ENCODE measurements at regions not wholly inside any gene's neighbourhood (a gene's known extent, or its start where the extent isn't known, plus 50 kb on each side); places are given as distances from the start of the nearest gene placed in this dataset.

- Mint-ChIP-seq H3K9me3 (peaks cover 2% of the 10 kb centered on the region; the same call in 1 of the 3 replicates), H3K36me3 (ENCODE audit: low read depth) (no peaks in the 10 kb centered on the region), H3K27me3 (ENCODE audit: insufficient read depth, low read depth, poor library complexity) (no peaks in the 10 kb centered on the region), H3K4me3 (no peak overlapping the region), H3K27ac (no peak overlapping the region), H3K4me1 (no peaks in the 10 kb centered on the region)
- Histone ChIP-seq H3K27ac (ENCODE audit: low read depth) (no peak overlapping the region), H3K4me2 (no peak overlapping the region), H3F3A (replicated peaks; ENCODE audit: low read depth) (no peaks in the 10 kb centered on the region), H4K20me1 (replicated peaks; ENCODE audit: insufficient read depth) (no peaks in the 10 kb centered on the region), H3K79me2 (replicated peaks; ENCODE audit: insufficient read depth) (no peaks in the 10 kb centered on the region), H3K4me1 (ENCODE audit: insufficient read depth) (no peaks in the 10 kb centered on the region), H2AFZ (no peak overlapping the region), H3K27me3 (ENCODE audit: insufficient read depth) (no peaks in the 10 kb centered on the region), H3K9me2 (ENCODE audit: insufficient read depth) (no peaks in the 10 kb centered on the region; the same call in none of the 2 replicates), H3K36me3 (ENCODE audit: insufficient read depth) (0 out of 2 replicates have a peak, but pooled peaks cover 4% of the 10 kb centered on the region), H3K4me3 (no peak overlapping the region)
- DNase-seq (ENCODE audit: low spot score) (no peak), ATAC-seq (no peak)
- TF ChIP-seq STAT1 (IDR thresholded peaks at IDR 0.05; ENCODE audit: unreplicated experiment) (no peak), ZNF114 (CRISPR knock-in tag; IDR thresholded peaks at IDR 0.05) (no peak), ZNF462 (CRISPR knock-in tag; IDR thresholded peaks at IDR 0.05) (no peak), JUNB (IDR thresholded peaks at IDR 0.05; ENCODE audit: unreplicated experiment) (no peak), ETS1 (IDR thresholded peaks at IDR 0.05) (no peak), CTCF (conservative IDR thresholded peaks at IDR 0.05; ENCODE audit: low read depth in 2 of 2) (no peak), CREB1 (CRISPR knock-in tag; IDR thresholded peaks at IDR 0.05; ENCODE audit: low read depth) (no peak), EZH2phosphoT487 (IDR thresholded peaks at IDR 0.05; ENCODE audit: unreplicated experiment) (no peak), REST (IDR thresholded peaks at IDR 0.05; ENCODE audit: unreplicated experiment) (no peak), ZNF331 (CRISPR knock-in tag; IDR thresholded peaks at IDR 0.05; ENCODE audit: low read depth) (no peak), POLR2AphosphoS5 (IDR thresholded peaks at IDR 0.05; ENCODE audit: low read depth) (no peak), NANOG (IDR thresholded peaks at IDR 0.05; ENCODE audit: borderline replicate concordance) (no peak), EZH2 (IDR thresholded peaks at IDR 0.05; ENCODE audit: low read depth, unreplicated experiment) (no peak)
Observed at GRCh38 chr13:87941226-87941625, 270.1 kb downstream of the SLITRK5 start.

Measured in GM23338 (cell line).